ENCODE measurements at regions not wholly inside any gene's neighbourhood (a gene's known extent, or its start where the extent isn't known, plus 50 kb on each side); places are given as distances from the start of the nearest gene placed in this dataset.

- TF ChIP-seq RARB (CRISPR knock-in tag; IDR thresholded peaks at IDR 0.05), result no peak
- no peak for TF ChIP-seq TCF4 (CRISPR knock-in tag; IDR thresholded peaks at IDR 0.05; ENCODE audit: borderline replicate concordance)
- no peak for TF ChIP-seq SNAI2 (CRISPR knock-in tag; IDR thresholded peaks at IDR 0.05)
These were observed 127.6 kb upstream of the NCOR2 start (continued) for GRCh38 chr12:124694846-124695497.

- TF ChIP-seq GLIS3 (CRISPR knock-in tag; IDR thresholded peaks at IDR 0.05) (no peak), POU6F1 (CRISPR knock-in tag; IDR thresholded peaks at IDR 0.05; ENCODE audit: borderline replicate concordance, low read depth) (no peak), RARB (CRISPR knock-in tag; IDR thresholded peaks at IDR 0.05) (no peak), ZFP3 (CRISPR knock-in tag; IDR thresholded peaks at IDR 0.05) (no peak), PATZ1 (CRISPR knock-in tag; IDR thresholded peaks at IDR 0.05; ENCODE audit: borderline replicate concordance) (no peak), ARNTL (CRISPR knock-in tag; IDR thresholded peaks at IDR 0.05; ENCODE audit: borderline replicate concordance, low read depth) (no peak), ZNF8 (CRISPR knock-in tag; IDR thresholded peaks at IDR 0.05) (no peak)
- TF ChIP-seq, protein P1, sequence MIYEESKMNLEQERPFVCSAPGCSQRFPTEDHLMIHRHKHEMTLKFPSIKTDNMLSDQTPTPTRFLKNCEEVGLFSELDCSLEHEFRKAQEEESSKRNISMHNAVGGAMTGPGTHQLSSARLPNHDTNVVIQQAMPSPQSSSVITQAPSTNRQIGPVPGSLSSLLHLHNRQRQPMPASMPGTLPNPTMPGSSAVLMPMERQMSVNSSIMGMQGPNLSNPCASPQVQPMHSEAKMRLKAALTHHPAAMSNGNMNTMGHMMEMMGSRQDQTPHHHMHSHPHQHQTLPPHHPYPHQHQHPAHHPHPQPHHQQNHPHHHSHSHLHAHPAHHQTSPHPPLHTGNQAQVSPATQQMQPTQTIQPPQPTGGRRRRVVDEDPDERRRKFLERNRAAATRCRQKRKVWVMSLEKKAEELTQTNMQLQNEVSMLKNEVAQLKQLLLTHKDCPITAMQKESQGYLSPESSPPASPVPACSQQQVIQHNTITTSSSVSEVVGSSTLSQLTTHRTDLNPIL (CRISPR knock-in tag; IDR thresholded peaks at IDR 0.05; ENCODE audit: low read depth), result no peak
- no peak for ATAC-seq
These were observed 126.8 kb upstream of the NCOR2 start for GRCh38 chr12:124694250-124694649.

- TF ChIP-seq TCF4 (CRISPR knock-in tag; IDR thresholded peaks at IDR 0.05; ENCODE audit: borderline replicate concordance), result no peak
- no peak for TF ChIP-seq TOX (CRISPR knock-in tag; IDR thresholded peaks at IDR 0.05; ENCODE audit: borderline replicate concordance)
- no peak for TF ChIP-seq POU6F1 (CRISPR knock-in tag; IDR thresholded peaks at IDR 0.05; ENCODE audit: borderline replicate concordance, low read depth)
- TF ChIP-seq PPARA (CRISPR knock-in tag; IDR thresholded peaks at IDR 0.05; ENCODE audit: borderline replicate concordance), result no peak
- no peak for TF ChIP-seq CSRNP3 (CRISPR knock-in tag; IDR thresholded peaks at IDR 0.05)
- TF ChIP-seq OSR1 (CRISPR knock-in tag; IDR thresholded peaks at IDR 0.05), result no peak
- TF ChIP-seq ZFP3 (CRISPR knock-in tag; IDR thresholded peaks at IDR 0.05), result no peak
- TF ChIP-seq PATZ1 (CRISPR knock-in tag; IDR thresholded peaks at IDR 0.05; ENCODE audit: borderline replicate concordance), result no peak
- no peak for TF ChIP-seq CSDC2 (CRISPR knock-in tag; IDR thresholded peaks at IDR 0.05)
- no peak for TF ChIP-seq GLIS3 (CRISPR knock-in tag; IDR thresholded peaks at IDR 0.05)
- no peak for TF ChIP-seq ZC3H10 (CRISPR knock-in tag; IDR thresholded peaks at IDR 0.05)
- TF ChIP-seq ZNF70 (CRISPR knock-in tag; IDR thresholded peaks at IDR 0.05), result no peak
- TF ChIP-seq ESRRG (CRISPR knock-in tag; IDR thresholded peaks at IDR 0.05), result no peak
- TF ChIP-seq ISL1 (CRISPR knock-in tag; IDR thresholded peaks at IDR 0.05), result no peak
- ATAC-seq, result no peak
These were observed 125.8 kb upstream of the NCOR2 start for GRCh38 chr12:124693111-124693723.

All from SK-N-SH treated with all-trans-retinoic acid at 6 μM for 48 hours (cell line).